ENCODE measurements at regions not wholly inside any gene's neighbourhood (a gene's known extent, or its start where the extent isn't known, plus 50 kb on each side); places are given as distances from the start of the nearest gene placed in this dataset.
"Not testable (repeated sequence)": the region's sequence is repeated elsewhere in the genome, so short reads cannot be mapped to it uniquely, and the experiment has no call there.

- Histone ChIP-seq H3K4me2 (ENCODE audit: low read depth, low read length, poor library complexity, severe bottlenecking) (no peak overlapping the region), H3K9ac (ENCODE audit: low read length) (no peak overlapping the region), H2AFZ (ENCODE audit: low read length) (no peak overlapping the region)
Observed at GRCh38 chr12:78269620-78270019, 438.9 kb downstream of the NAV3 start.

DNA sequence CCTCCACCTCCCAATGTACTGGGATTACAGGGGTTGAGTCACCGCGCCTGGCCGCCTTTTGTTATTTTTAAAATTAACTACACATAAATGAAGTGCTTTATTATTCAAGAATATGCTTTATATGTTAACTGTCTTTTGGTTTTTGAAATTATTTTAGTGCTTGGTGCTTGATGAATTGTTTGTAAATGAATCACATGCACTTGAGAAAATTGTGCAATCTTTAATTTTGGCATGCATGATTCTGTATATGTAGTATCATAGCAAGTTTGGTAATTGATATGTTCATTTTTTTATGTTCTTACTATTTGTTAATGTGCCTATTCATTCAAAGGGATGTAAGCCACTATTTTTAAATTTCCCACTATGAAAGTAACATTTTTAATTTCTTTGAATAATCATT lies 440.9 kb downstream of the NAV3 start:
- H3K27me3 ChIP-seq (ENCODE audit: low read length), result no peaks in the 10 kb centered on the region
- no peaks in the 10 kb centered on the region for H4K20me1 ChIP-seq (ENCODE audit: insufficient read depth, low read depth, low read length)
- no peak for DNase-seq
- no peak overlapping the region for H3K9ac ChIP-seq (ENCODE audit: low read length)
- H3K4me2 ChIP-seq (ENCODE audit: low read depth, low read length, poor library complexity, severe bottlenecking), result no peak overlapping the region
- H3K4me3 ChIP-seq (ENCODE audit: low read length), result no peak overlapping the region
- no peaks in the 10 kb centered on the region for H3K79me2 ChIP-seq (ENCODE audit: low read length)
- no peaks in the 10 kb centered on the region for H3K4me1 ChIP-seq (ENCODE audit: low read length)
- H3K36me3 ChIP-seq (ENCODE audit: insufficient read depth, low read length), result no peaks in the 10 kb centered on the region
- H3K9me3 ChIP-seq (ENCODE audit: low read length), result no peaks in the 10 kb centered on the region
- H3K9me2 ChIP-seq (replicated peaks; ENCODE audit: insufficient read depth, low read length), result no peaks in the 10 kb centered on the region
- no peak overlapping the region for H2AFZ ChIP-seq (ENCODE audit: low read length)
- H3K27ac ChIP-seq (ENCODE audit: low read length), result no peak overlapping the region

More at GRCh38 chr12:78269620-78270019, 438.9 kb downstream of the NAV3 start:
- H3K27ac ChIP-seq (ENCODE audit: low read length), result no peak overlapping the region
- H3K4me3 ChIP-seq (ENCODE audit: low read length), result no peak overlapping the region
- no peaks in the 10 kb centered on the region for H3K9me3 ChIP-seq (ENCODE audit: low read length)
- H4K20me1 ChIP-seq (ENCODE audit: insufficient read depth, low read depth, low read length), result no peaks in the 10 kb centered on the region
- no peaks in the 10 kb centered on the region for H3K36me3 ChIP-seq (ENCODE audit: insufficient read depth, low read length)
- H3K27me3 ChIP-seq (ENCODE audit: low read length), result no peaks in the 10 kb centered on the region
- no peaks in the 10 kb centered on the region for H3K4me1 ChIP-seq (ENCODE audit: low read length)
- H3K79me2 ChIP-seq (ENCODE audit: low read length), result no peaks in the 10 kb centered on the region
- DNase-seq, result no peak
- H3K9me2 ChIP-seq (replicated peaks; ENCODE audit: insufficient read depth, low read length), result no peaks in the 10 kb centered on the region

- H3K9me3 ChIP-seq (ENCODE audit: low read length), result no peaks in the 10 kb centered on the region
- H3K9ac ChIP-seq (ENCODE audit: low read length), result no peak overlapping the region
- no peak overlapping the region for H3K27ac ChIP-seq (ENCODE audit: low read length)
- no peak overlapping the region for H2AFZ ChIP-seq (ENCODE audit: low read length)
- H3K27me3 ChIP-seq (ENCODE audit: low read length), result no peaks in the 10 kb centered on the region
- H3K79me2 ChIP-seq (ENCODE audit: low read length), result no peaks in the 10 kb centered on the region
- DNase-seq, result no peak
- H3K4me3 ChIP-seq (ENCODE audit: low read length), result no peak overlapping the region
- H3K4me1 ChIP-seq (ENCODE audit: low read length), result no peaks in the 10 kb centered on the region
- no peaks in the 10 kb centered on the region for H3K36me3 ChIP-seq (ENCODE audit: insufficient read depth, low read length)
- no peaks in the 10 kb centered on the region for H3K9me2 ChIP-seq (replicated peaks; ENCODE audit: insufficient read depth, low read length)
- no peak overlapping the region for H3K4me2 ChIP-seq (ENCODE audit: low read depth, low read length, poor library complexity, severe bottlenecking)
- H4K20me1 ChIP-seq (ENCODE audit: insufficient read depth, low read depth, low read length), result no peaks in the 10 kb centered on the region
Observed at GRCh38 chr12:78275886-78276285, 445.2 kb downstream of the NAV3 start.

DNA sequence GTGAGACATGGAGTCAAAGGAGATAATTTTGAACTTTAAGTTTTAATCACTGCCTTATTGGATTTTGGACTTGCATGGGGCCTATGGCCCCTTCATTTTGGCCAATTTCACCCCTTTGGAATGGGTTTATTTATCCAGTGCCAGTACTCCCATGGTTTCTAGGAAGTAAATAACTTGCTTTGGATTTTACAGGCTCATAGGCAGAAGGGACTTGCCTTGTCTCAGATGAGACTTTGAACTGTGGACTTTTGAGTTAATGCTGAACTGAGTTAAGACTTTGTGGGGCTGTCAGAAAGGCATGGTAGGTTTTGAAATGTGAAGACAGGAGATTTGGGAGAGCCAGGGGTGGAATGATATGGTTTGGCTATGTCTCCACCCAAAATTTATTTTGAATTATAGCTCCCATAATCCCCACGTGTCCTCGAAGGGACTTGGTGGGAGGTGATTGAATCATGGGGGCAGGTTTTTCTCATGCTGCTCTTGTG lies 448.1 kb downstream of the NAV3 start:
- no peaks in the 10 kb centered on the region for H4K20me1 ChIP-seq (ENCODE audit: insufficient read depth, low read depth, low read length)
- H2AFZ ChIP-seq (ENCODE audit: low read length), result no peak overlapping the region
- H3K36me3 ChIP-seq (ENCODE audit: insufficient read depth, low read length), result no peaks in the 10 kb centered on the region
- H3K27ac ChIP-seq (ENCODE audit: low read length), result no peak overlapping the region
- no peaks in the 10 kb centered on the region for H3K9me2 ChIP-seq (replicated peaks; ENCODE audit: insufficient read depth, low read length)
- no peaks in the 10 kb centered on the region for H3K4me1 ChIP-seq (ENCODE audit: low read length)
- no peak overlapping the region for H3K4me2 ChIP-seq (ENCODE audit: low read depth, low read length, poor library complexity, severe bottlenecking)
- no peak overlapping the region for H3K9ac ChIP-seq (ENCODE audit: low read length)
- H3K9me3 ChIP-seq (ENCODE audit: low read length), result no peaks in the 10 kb centered on the region
- DNase-seq, result no peak
- no peaks in the 10 kb centered on the region for H3K79me2 ChIP-seq (ENCODE audit: low read length)
- H3K4me3 ChIP-seq (ENCODE audit: low read length), result no peak overlapping the region
- H3K27me3 ChIP-seq (ENCODE audit: low read length), result no peaks in the 10 kb centered on the region

DNA sequence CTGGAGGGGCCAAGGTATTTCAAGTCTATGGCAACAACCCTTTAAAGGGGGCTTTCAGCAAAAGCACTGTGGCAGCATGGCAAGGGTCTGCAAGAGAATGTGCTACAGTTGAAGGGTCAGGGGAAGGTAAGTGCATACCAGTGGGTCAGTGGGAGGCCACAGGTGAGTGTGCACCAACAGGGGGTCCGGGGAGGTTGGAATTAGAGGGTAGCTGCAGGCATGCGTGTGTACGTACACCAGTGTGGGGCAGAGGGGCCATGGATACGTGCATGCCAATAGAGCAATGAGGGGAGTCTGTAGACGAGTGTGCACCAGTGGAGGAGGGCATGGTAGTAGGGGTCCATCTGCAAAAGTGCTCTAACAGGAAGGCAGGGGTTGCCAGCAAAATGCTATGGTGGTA lies 448.9 kb downstream of the NAV3 start:
- no peaks in the 10 kb centered on the region for H4K20me1 ChIP-seq (ENCODE audit: insufficient read depth, low read depth, low read length)

GRCh38 chr12:78281102-78281501 lies 450.4 kb downstream of the NAV3 start:
- not testable (repeated sequence) for H3K4me2 ChIP-seq (ENCODE audit: low read depth, low read length, poor library complexity, severe bottlenecking); H3K27ac ChIP-seq (ENCODE audit: low read length); H4K20me1 ChIP-seq (ENCODE audit: insufficient read depth, low read depth, low read length); H3K9ac ChIP-seq (ENCODE audit: low read length); H3K4me3 ChIP-seq (ENCODE audit: low read length); H3K9me3 ChIP-seq (ENCODE audit: low read length); H3K36me3 ChIP-seq (ENCODE audit: insufficient read depth, low read length); DNase-seq; H3K9me2 ChIP-seq (replicated peaks; ENCODE audit: insufficient read depth, low read length); H3K79me2 ChIP-seq (ENCODE audit: low read length); H3K27me3 ChIP-seq (ENCODE audit: low read length); H2AFZ ChIP-seq (ENCODE audit: low read length); H3K4me1 ChIP-seq (ENCODE audit: low read length)

More for the DNA sequence above, 448.9 kb downstream of the NAV3 start:
- Histone ChIP-seq H3K9me3 (ENCODE audit: low read length) (no peaks in the 10 kb centered on the region), H3K27ac (ENCODE audit: low read length) (no peak overlapping the region), H3K4me2 (ENCODE audit: low read depth, low read length, poor library complexity, severe bottlenecking) (no peak overlapping the region), H3K27me3 (ENCODE audit: low read length) (no peaks in the 10 kb centered on the region; the same call in 1 of the 2 replicates), H3K9ac (ENCODE audit: low read length) (no peak overlapping the region), H3K36me3 (ENCODE audit: insufficient read depth, low read length) (no peaks in the 10 kb centered on the region), H3K4me3 (ENCODE audit: low read length) (no peak overlapping the region), H3K9me2 (replicated peaks; ENCODE audit: insufficient read depth, low read length) (no peaks in the 10 kb centered on the region), H3K4me1 (ENCODE audit: low read length) (no peaks in the 10 kb centered on the region), H2AFZ (ENCODE audit: low read length) (no peak overlapping the region), H3K79me2 (ENCODE audit: low read length) (no peaks in the 10 kb centered on the region)
- DNase-seq, result no peak

DNA sequence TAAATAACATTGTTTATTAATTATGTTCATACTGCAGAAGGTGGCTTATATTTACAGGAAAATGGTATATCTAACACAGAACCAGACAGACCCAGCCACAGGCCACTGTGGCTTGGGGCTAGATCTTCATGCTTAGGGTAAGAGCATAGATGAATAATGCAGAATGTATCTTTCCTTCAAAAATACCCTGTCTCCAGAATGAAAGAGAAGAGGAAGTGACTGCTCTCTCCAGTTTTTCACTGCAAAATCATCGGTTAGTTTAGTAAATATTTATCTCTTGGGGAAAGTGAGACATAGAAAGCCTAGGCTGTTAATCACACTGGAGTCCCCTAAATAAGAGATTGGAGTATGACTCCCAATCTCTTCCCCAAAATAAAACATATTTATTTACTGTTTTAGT lies 453.7 kb downstream of the NAV3 start:
- Histone ChIP-seq H3K9ac (ENCODE audit: low read length) (no peak overlapping the region), H3K36me3 (ENCODE audit: insufficient read depth, low read length) (no peaks in the 10 kb centered on the region), H3K9me2 (replicated peaks; ENCODE audit: insufficient read depth, low read length) (no peaks in the 10 kb centered on the region), H3K4me3 (ENCODE audit: low read length) (no peak overlapping the region), H3K27me3 (ENCODE audit: low read length) (no peaks in the 10 kb centered on the region; the same call in 1 of the 2 replicates), H3K27ac (ENCODE audit: low read length) (no peak overlapping the region), H2AFZ (ENCODE audit: low read length) (no peak overlapping the region), H3K79me2 (ENCODE audit: low read length) (no peaks in the 10 kb centered on the region), H3K4me2 (ENCODE audit: low read depth, low read length, poor library complexity, severe bottlenecking) (no peak overlapping the region), H3K9me3 (ENCODE audit: low read length) (no peaks in the 10 kb centered on the region), H4K20me1 (ENCODE audit: insufficient read depth, low read depth, low read length) (no peaks in the 10 kb centered on the region), H3K4me1 (ENCODE audit: low read length) (no peaks in the 10 kb centered on the region)
- no peak for DNase-seq

DNA sequence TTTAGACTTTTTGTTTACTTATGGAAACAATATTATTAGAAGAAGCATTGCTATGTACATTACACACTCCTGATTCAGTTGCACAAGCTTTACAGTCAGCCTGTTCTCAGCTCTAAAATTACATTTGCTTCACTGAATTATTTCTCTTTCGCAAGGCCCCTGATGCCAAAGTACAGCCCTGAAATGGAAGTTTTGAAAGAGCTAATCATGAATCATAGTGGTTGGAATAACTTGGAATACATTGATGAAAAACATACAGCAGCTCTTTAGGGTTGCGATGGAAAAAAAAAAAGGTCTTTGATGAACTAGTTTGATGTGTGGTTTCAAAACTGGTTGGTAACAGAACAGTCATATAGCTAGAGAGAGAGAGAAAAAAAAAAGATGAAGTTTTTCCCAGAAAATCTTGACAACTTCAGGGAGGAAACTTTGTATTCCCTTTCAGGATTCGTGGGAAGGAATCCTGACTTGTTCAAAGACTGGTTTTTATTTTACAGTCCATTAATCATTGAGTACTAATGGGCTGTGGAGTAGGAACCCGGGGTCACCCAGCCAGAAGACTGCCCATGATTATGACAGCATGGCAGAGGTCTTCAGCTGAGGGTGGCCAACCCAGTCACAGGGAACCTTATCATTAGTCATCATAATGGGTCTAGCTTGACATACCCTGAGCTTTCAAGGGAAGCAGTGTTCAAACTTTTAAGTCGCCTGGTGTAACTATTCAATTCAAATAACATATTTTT lies 460.1 kb downstream of the NAV3 start:
- Histone ChIP-seq H3K36me3 (ENCODE audit: insufficient read depth, low read length) (no peaks in the 10 kb centered on the region), H4K20me1 (ENCODE audit: insufficient read depth, low read depth, low read length) (no peaks in the 10 kb centered on the region), H3K9ac (ENCODE audit: low read length) (no peak overlapping the region), H3K4me3 (ENCODE audit: low read length) (no peak overlapping the region), H3K9me2 (replicated peaks; ENCODE audit: insufficient read depth, low read length) (no peaks in the 10 kb centered on the region), H3K4me1 (ENCODE audit: low read length) (no peaks in the 10 kb centered on the region), H3K27me3 (ENCODE audit: low read length) (no peaks in the 10 kb centered on the region), H3K4me2 (ENCODE audit: low read depth, low read length, poor library complexity, severe bottlenecking) (no peak overlapping the region), H3K79me2 (ENCODE audit: low read length) (no peaks in the 10 kb centered on the region), H3K27ac (ENCODE audit: low read length) (no peak overlapping the region), H3K9me3 (ENCODE audit: low read length) (no peaks in the 10 kb centered on the region), H2AFZ (ENCODE audit: low read length) (no peak overlapping the region)
- no peak for DNase-seq

All from Karpas-422 (cell line).